Stimulated activated CD4-positive, alpha-beta T cell treated with anti-CD3 and anti-CD28 coated beads, Interleukin-2, amount 100 ng/mL, for 24 hours (primary cell): ENCODE measurements at regions not wholly inside any gene's neighbourhood (a gene's known extent, or its start where the extent isn't known, plus 50 kb on each side); places are given as distances from the start of the nearest gene placed in this dataset.

Experiments
- DNase-seq, 2 donors: peaks; one replicate each; pipeline ENCODE4 v3.0.0-alpha.2; 2020

- DNase-seq = no peak
These were observed 1412.1 kb downstream of the PLA2G4A start for GRCh38 chr1:188240772-188241406.

GRCh38 chr1:188241629-188242028 lies 1412.9 kb downstream of the PLA2G4A start:
- no peak for DNase-seq

GRCh38 chr1:188243456-188243855 lies 1414.7 kb downstream of the PLA2G4A start:
- DNase-seq = no peak

- no peak for DNase-seq
These were observed 1415.9 kb downstream of the PLA2G4A start for GRCh38 chr1:188244681-188245080.

GRCh38 chr1:188247255-188247654 lies 1418.5 kb downstream of the PLA2G4A start:
- DNase-seq = no peak

GRCh38 chr1:188249811-188250210 lies 1421.1 kb downstream of the PLA2G4A start:
- no peak for DNase-seq

GRCh38 chr1:188251036-188251435 lies 1422.3 kb downstream of the PLA2G4A start:
- DNase-seq = no peak

GRCh38 chr1:188261849-188262248 lies 1433.1 kb downstream of the PLA2G4A start:
- DNase-seq = no peak

GRCh38 chr1:188269956-188270355 lies 1441.2 kb downstream of the PLA2G4A start:
- DNase-seq = no peak

GRCh38 chr1:188270497-188270896 lies 1441.7 kb downstream of the PLA2G4A start:
- DNase-seq = no peak

- DNase-seq = no peak
These were observed 1449.0 kb downstream of the PLA2G4A start for GRCh38 chr1:188277771-188278170.

GRCh38 chr1:188281921-188282320 lies 1453.2 kb downstream of the PLA2G4A start:
- no peak for DNase-seq

- DNase-seq = no peak
These were observed 1466.4 kb downstream of the PLA2G4A start for GRCh38 chr1:188295157-188295556.

GRCh38 chr1:188302746-188303145 lies 1474.0 kb downstream of the PLA2G4A start:
- DNase-seq = no peak

- DNase-seq = no peak
These were observed 1485.9 kb downstream of the PLA2G4A start for GRCh38 chr1:188314557-188315137.

- no peak for DNase-seq
These were observed 1489.1 kb downstream of the PLA2G4A start for GRCh38 chr1:188317894-188318293.

- no peak for DNase-seq
These were observed 1496.5 kb downstream of the PLA2G4A start for GRCh38 chr1:188325211-188325610.

GRCh38 chr1:188343914-188344313 lies 1515.2 kb downstream of the PLA2G4A start:
- no peak for DNase-seq

GRCh38 chr1:188350104-188350503 lies 1521.4 kb downstream of the PLA2G4A start:
- DNase-seq = no peak

GRCh38 chr1:188355082-188355481 lies 1526.3 kb downstream of the PLA2G4A start:
- DNase-seq = no peak

GRCh38 chr1:188355847-188356246 lies 1527.1 kb downstream of the PLA2G4A start:
- no peak for DNase-seq

- no peak for DNase-seq
These were observed 1530.6 kb downstream of the PLA2G4A start for GRCh38 chr1:188359315-188359714.

- DNase-seq = no peak
These were observed 1535.2 kb downstream of the PLA2G4A start for GRCh38 chr1:188363943-188364342.

- DNase-seq = no peak
These were observed 1536.2 kb downstream of the PLA2G4A start for GRCh38 chr1:188364927-188365449.

- DNase-seq = no peak
These were observed 1537.1 kb downstream of the PLA2G4A start for GRCh38 chr1:188365874-188366273.
